Muscle layer of duodenum (tissue), 2 donors: ENCODE measurements at regions not wholly inside any gene's neighbourhood (a gene's known extent, or its start where the extent isn't known, plus 50 kb on each side); places are given as distances from the start of the nearest gene placed in this dataset.
"Not testable (repeated sequence)": the region's sequence is repeated elsewhere in the genome, so short reads cannot be mapped to it uniquely, and the experiment has no call there.

Source experiments
- H3K27ac ChIP-seq: one replicate; pipeline ENCODE4 v1.7.0; 2013; ENCODE audit warnings: mild to moderate bottlenecking, low read length
- H3K27me3 ChIP-seq: one replicate; pipeline ENCODE4 v1.7.0; 2013; ENCODE audit warnings: low read depth, mild to moderate bottlenecking, control low read depth, low read length
- H3K36me3 ChIP-seq, 2 donors: one replicate each; pipeline ENCODE4 v1.7.0; 2013; ENCODE audit warnings: low read length in 2 of 2, control low read depth in 1 of 2, mild to moderate bottlenecking in 1 of 2; ENCODE audit not compliant: insufficient read depth in 2 of 2, control insufficient read depth in 1 of 2
- H3K4me1 ChIP-seq, 2 donors: one replicate each; pipeline ENCODE4 v1.7.0; 2013; ENCODE audit warnings: low read length in 2 of 2, mild to moderate bottlenecking in 2 of 2, control low read depth in 1 of 2, moderate library complexity in 1 of 2; ENCODE audit not compliant: insufficient read depth in 2 of 2, control insufficient read depth in 1 of 2
- H3K4me3 ChIP-seq, 2 donors: one replicate each; pipeline ENCODE4 v1.7.0; 2013; ENCODE audit warnings: low read length in 2 of 2, low read depth in 1 of 2, mild to moderate bottlenecking in 1 of 2
- H3K9me3 ChIP-seq, 2 donors: one replicate each; pipeline ENCODE4 v1.7.0; 2013; ENCODE audit warnings: low read length in 2 of 2, control low read depth in 1 of 2, mild to moderate bottlenecking in 1 of 2; ENCODE audit not compliant: control insufficient read depth in 1 of 2
- donor health status: healthy.

DNA sequence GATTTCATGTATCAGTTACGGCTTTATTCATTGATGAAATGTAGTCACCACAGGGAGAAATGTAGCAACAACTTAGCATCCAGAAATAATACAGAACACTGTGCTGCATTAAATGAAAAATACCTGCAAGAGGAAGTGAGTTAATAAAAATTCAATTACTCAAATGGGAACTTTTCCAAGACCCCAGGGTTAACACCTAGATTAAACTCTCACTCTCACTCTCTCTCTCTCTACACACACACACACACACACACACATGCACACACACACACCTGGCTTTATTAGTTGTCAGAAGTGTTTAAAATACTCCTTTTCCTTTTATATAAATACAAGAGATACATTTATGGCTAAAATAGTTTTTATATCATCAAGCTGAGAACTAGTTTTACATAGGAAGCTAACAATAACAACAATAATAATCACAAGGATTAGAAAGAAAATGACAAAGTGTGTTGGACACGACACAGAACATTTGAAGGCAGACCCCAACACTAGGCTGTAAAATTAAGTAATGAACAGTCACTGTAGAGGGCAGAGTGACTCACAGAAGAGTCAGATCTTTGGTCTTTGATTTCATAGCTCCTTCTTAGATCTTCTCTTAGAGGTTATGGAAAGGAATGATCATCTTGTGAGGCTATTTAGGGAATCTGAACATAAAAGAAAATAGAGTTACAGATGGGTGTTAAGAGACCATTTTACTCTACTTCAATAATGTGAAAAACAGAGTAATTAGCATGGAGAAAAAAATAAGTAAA is 1266.0 kb upstream of the ADGRL2 start:
- no peak overlapping the region for H3K4me3 ChIP-seq
- H3K27me3 ChIP-seq: no peaks in the 10 kb centered on the region
- no peaks in the 10 kb centered on the region for H3K36me3 ChIP-seq
- H3K9me3 ChIP-seq: no peaks in the 10 kb centered on the region
- peaks cover 0 to 10% of the 10 kb centered on the region in 2 donors for H3K4me1 ChIP-seq
- no peak overlapping the region for H3K27ac ChIP-seq

DNA sequence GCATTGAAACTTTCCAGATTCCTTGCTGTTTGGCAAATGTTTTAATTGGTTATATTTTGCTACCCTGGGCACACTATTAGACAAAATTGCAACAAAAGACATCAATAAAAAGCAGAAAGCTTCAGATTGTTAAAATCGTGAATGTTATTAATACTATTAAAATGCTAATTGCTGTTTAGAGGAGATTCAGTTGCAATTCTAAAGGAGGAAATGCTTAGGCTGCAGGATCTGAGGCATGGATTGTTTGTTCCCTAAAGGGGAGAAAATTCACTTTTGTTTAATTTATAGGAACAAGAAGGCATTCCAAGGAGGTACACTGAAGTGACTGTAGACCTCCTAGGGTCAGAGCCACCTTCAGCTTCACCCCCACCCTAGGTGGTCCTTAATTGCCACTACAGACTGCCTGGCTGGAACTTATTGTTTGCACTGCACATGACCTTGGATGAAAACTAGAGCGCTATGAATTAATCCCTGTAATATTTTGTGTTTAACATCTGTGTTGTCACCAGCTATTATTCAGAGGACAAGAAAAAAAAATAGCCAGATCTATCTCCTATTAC is 1266.9 kb upstream of the ADGRL2 start:
- Histone ChIP-seq H3K9me3 (no peaks in the 10 kb centered on the region), H3K27me3 (no peaks in the 10 kb centered on the region), H3K4me3 (peak overlapping the region in 1 of 2 donors; percentile 29), H3K4me1 (peaks cover 0 to 10% of the 10 kb centered on the region in 2 donors), H3K27ac (no peak overlapping the region), H3K36me3 (no peaks in the 10 kb centered on the region)

DNA sequence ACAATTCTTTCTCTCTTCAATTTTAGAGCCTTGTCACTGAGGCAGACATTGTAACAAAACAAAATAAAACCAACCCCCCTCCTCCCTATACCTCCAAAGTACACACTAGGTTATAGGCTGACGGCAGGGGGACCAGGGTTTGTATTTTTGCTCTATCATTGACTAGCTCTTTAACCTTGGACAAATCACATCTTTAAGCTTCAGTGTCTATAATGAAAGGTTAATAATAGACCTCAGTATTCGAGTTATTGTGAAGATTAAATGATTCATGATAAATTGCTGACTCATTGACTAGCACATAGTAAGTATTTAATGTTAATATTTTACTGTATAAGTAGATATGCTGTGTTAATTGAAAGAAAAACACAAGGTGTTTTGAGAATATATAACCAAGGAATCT is 1267.6 kb upstream of the ADGRL2 start:
- no peak overlapping the region for H3K4me3 ChIP-seq
- no peak overlapping the region for H3K27ac ChIP-seq
- no peaks in the 10 kb centered on the region for H3K9me3 ChIP-seq
- H3K4me1 ChIP-seq: peaks cover 0 to 10% of the 10 kb centered on the region in 2 donors
- H3K36me3 ChIP-seq: no peaks in the 10 kb centered on the region
- H3K27me3 ChIP-seq: no peaks in the 10 kb centered on the region

DNA sequence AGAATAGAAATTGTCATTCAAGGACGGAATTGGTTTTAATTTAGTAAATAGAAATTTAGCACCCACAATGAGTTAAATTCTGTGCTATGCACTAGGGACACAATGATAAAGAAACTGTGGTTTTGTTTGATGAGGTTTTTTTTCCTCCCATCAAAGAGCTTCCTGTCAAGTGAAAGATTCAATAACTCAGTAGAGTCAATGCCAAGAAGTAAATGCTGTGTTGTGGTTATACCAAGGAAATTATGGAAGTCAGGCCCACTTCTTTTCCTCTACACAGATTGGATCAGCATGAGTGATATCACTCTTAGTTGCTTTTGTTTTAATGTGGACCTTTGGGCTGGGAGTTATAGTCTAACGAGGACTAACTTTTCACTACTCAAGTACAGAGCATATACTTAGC is 1269.6 kb upstream of the ADGRL2 start:
- Histone ChIP-seq H3K4me3 (no peak overlapping the region), H3K4me1 (peaks cover 0 to 10% of the 10 kb centered on the region in 2 donors), H3K9me3 (no peaks in the 10 kb centered on the region), H3K27me3 (no peaks in the 10 kb centered on the region), H3K27ac (no peak overlapping the region), H3K36me3 (no peaks in the 10 kb centered on the region)

DNA sequence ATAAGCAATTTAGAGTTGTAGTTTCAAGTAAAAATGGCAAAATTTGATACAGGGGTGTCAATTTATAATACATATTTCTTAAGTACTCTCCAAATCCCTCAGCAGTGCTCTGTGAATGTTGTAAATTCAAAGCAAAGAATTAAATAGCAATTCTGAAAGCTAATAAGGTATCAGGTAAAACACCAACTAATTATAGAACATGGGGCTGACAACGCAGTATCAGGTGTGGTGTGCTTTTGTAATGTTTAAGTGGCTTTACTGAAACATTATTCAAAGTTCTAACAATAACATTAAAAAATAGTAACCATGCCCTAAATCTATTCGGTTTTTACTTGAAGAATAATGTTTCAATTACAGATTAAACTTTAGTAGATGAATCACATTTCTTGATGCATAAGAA is 1271.2 kb upstream of the ADGRL2 start:
- Histone ChIP-seq H3K27ac (no peak overlapping the region), H3K4me3 (no peak overlapping the region), H3K4me1 (peaks cover 0 to 10% of the 10 kb centered on the region in 2 donors), H3K27me3 (no peaks in the 10 kb centered on the region), H3K9me3 (no peaks in the 10 kb centered on the region), H3K36me3 (no peaks in the 10 kb centered on the region)

DNA sequence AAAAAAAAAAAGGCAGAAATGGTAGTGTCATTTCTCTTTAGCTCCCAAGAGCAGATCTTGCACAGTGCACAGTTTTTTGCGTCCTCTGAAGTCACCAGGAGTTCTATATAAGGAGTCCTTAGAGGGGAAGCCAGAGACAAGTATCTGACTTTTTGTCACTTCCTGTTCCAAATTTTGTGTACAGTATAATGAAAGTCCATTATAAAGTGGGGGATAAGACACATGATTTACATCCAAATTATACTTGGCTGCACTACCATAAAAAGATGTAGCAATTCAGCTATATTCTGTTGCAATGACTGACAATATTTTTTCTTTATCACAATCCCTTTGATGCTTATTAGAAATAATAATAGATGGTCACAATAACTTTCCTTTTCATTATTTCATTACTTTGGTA is 1276.9 kb upstream of the ADGRL2 start:
- Histone ChIP-seq H3K4me3 (no peak overlapping the region), H3K27me3 (no peaks in the 10 kb centered on the region)

DNA sequence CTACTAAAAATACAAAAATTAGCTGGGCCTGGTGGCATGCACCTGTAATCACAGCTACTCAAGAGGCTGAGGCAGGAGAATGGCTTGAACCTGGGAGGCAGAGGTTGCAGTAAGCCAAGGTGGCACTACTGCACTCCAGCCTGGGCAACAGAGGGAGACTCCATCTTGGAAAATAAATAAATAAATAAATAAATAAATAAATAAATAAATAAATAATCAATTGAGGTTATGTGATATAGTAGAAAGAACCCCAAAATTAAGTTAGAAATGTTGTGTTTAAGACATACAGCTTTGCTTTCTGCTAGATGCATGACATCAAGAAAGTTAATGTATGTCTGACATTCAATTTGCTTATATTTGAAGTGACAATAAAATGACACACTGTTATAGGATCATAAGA is 1277.7 kb upstream of the ADGRL2 start:
- not testable (repeated sequence) for H3K36me3 ChIP-seq, H3K9me3 ChIP-seq, H3K4me3 ChIP-seq, H3K27me3 ChIP-seq, H3K4me1 ChIP-seq, H3K27ac ChIP-seq

More for the DNA sequence above, 1276.9 kb upstream of the ADGRL2 start:
- H3K27ac ChIP-seq: no peak overlapping the region
- no peaks in the 10 kb centered on the region for H3K4me1 ChIP-seq
- no peaks in the 10 kb centered on the region for H3K36me3 ChIP-seq
- H3K9me3 ChIP-seq: no peaks in the 10 kb centered on the region

DNA sequence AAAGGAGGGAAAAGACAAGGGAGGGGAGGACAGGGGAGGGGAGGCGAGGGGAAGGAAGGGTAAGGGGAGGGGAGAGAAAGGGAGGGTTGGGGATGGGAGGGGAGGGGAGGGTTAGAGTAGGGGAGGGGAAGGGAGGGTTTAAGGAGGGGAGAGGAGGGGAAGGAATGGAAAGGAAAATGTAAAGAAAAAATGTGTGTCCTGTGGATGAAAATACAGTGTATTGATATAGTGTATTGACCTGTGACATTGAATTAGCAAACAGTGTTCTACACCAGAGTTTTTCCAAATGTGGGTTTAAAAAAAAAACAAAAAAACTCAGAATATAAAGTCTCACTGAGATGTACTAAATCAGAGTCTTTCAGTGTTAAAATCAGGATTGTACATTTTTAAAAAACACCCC is 1279.8 kb upstream of the ADGRL2 start:
- Histone ChIP-seq H3K27me3 (no peaks in the 10 kb centered on the region), H3K9me3 (no peaks in the 10 kb centered on the region), H3K4me3 (no peak overlapping the region), H3K27ac (no peak overlapping the region), H3K4me1 (no peaks in the 10 kb centered on the region), H3K36me3 (no peaks in the 10 kb centered on the region)

DNA sequence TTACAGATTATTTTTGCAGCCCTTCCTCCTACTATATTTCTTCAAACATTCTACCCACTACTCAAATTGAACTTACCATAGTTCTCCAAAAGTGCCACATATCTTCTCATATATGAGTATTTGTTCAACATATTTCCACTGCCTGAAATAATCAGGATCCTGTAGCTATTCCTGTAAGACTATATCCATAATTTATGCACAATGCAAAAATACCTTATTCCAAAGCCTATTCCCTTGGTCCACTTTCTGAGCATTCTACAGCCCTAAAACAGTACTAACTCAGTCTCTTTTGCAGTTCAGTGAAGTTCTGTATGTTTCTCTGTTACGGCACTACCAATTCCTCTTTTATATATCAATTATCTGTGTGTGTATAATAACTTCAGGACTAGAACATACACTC is 1283.7 kb upstream of the ADGRL2 start:
- Histone ChIP-seq H3K27me3 (no peaks in the 10 kb centered on the region), H3K4me3 (no peak overlapping the region), H3K27ac (no peak overlapping the region), H3K9me3 (no peaks in the 10 kb centered on the region), H3K36me3 (no peaks in the 10 kb centered on the region), H3K4me1 (no peaks in the 10 kb centered on the region)

DNA sequence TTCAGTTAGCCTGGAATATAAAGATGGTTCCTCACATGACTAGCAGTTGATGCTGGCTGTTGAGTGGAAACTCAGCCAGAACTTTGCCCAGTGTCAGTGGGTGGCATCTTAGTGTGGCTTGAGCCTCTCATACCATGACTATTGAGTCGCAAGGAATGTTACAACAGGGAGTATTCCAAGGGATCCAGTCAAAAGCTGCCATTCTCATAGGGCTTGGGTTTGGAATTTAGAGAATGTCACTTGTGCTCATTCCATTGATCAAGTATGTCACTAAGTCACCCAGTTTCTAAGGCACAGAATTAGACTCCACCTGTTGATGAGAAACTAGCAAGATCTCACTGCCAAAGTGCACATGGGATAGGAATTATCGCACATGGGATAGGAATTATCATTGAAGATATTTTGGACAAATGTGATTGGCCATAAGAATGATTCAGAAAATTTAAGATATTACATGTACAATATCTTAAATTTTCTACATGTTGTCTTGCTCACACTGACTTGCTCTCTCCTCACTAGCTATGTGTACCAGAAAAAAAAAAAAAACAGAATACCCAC is 1290.7 kb upstream of the ADGRL2 start:
- H3K9me3 ChIP-seq: no peaks in the 10 kb centered on the region
- H3K4me1 ChIP-seq: no peaks in the 10 kb centered on the region
- H3K27ac ChIP-seq: no peak overlapping the region
- no peaks in the 10 kb centered on the region for H3K27me3 ChIP-seq
- no peak overlapping the region for H3K4me3 ChIP-seq
- H3K36me3 ChIP-seq: no peaks in the 10 kb centered on the region

DNA sequence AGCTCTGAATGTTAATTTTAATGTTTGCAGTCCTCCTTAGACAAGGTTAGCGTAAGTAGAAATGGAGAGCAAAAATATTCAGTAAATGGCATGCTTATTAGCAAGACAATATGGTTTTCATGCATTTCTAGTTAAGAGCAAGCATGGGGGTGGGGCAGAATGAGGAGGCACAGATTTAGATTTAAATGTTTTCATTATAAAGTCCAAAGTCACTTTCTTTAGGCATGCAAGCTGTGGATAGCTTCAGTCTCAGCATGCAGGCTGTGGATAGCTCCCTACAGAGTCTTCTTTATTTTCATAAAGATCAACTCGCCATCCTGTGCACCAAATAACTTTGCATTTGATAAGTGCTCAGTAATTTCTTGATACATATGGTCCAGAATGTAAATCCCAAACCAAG is 1294.5 kb upstream of the ADGRL2 start:
- Histone ChIP-seq H3K36me3 (no peaks in the 10 kb centered on the region), H3K9me3 (no peaks in the 10 kb centered on the region), H3K4me1 (no peaks in the 10 kb centered on the region), H3K27ac (no peak overlapping the region), H3K27me3 (no peaks in the 10 kb centered on the region), H3K4me3 (no peak overlapping the region)
